PC-9 (cell line): ENCODE measurements at regions not wholly inside any gene's neighbourhood (a gene's known extent, or its start where the extent isn't known, plus 50 kb on each side); places are given as distances from the start of the nearest gene placed in this dataset.

Experiments
- BruUV-seq: library from RNA; stranded (reverse); fragments of 400-500 nt; replicated peaks from 2 replicates; lab custom pipeline; 2021; lab: Mats Ljungman, UMichigan
- CTCF ChIA-PET: fragments of 300-600 bp; sonication (Branson Sonifier 250); formaldehyde crosslinking; loops from one replicate; lab custom pipeline; 2022; ENCODE audit warnings: antibody characterized with exemption; lab: Charles Lee
- POLR2A ChIA-PET: fragments of 300-600 bp; sonication (Branson Sonifier 250); formaldehyde crosslinking; loops from one replicate; lab custom pipeline; 2022; ENCODE audit warnings: antibody characterized with exemption; ENCODE audit not compliant: unreplicated experiment; lab: Charles Lee
- DNase-seq, 2 experiments: peaks; one replicate each; pipeline versions ENCODE4 v3.0.0 to v3.0.0-alpha.2; 2015 to 2022; ENCODE audit warnings: mixed read lengths in 1 of 2
- H2AFZ ChIP-seq: fragments of 200-600 bp; sonication (generic); 2 replicates; pipeline ENCODE4 v1.8.1; 2017; ENCODE audit warnings: antibody characterized with exemption
- H3F3A ChIP-seq: fragments of 200-600 bp; sonication (generic); 2 replicates; pipeline ENCODE4 v1.8.1; 2017; ENCODE audit warnings: antibody characterized with exemption, mild to moderate bottlenecking, low read depth; ENCODE audit not compliant: insufficient read depth
- H3K27ac ChIP-seq: fragments of 200-600 bp; sonication (generic); 2 replicates; pipeline ENCODE4 v1.6.1; 2016; ENCODE audit warnings: mixed run types
- H3K27me3 ChIP-seq: fragments of 200-600 bp; sonication (generic); 2 replicates; pipeline ENCODE4 v1.6.1; 2016; ENCODE audit warnings: low read depth, mixed run types; ENCODE audit not compliant: insufficient read depth
- H3K36me3 ChIP-seq: fragments of 200-600 bp; sonication (generic); 2 replicates; pipeline ENCODE4 v1.6.1; 2016; ENCODE audit warnings: low read depth, mixed run types
- H3K4me1 ChIP-seq: fragments of 200-600 bp; sonication (generic); replicated peaks from 2 replicates; pipeline ENCODE4 v1.6.1; 2016; ENCODE audit warnings: mixed run types; ENCODE audit not compliant: insufficient read depth
- H3K4me2 ChIP-seq: fragments of 200-600 bp; sonication (generic); 2 replicates; pipeline ENCODE4 v1.6.1; 2017; ENCODE audit warnings: mixed run types
- H3K4me3 ChIP-seq: fragments of 200-600 bp; sonication (generic); 2 replicates; pipeline ENCODE4 v1.6.1; 2016; ENCODE audit warnings: mixed run types
- H3K79me2 ChIP-seq: fragments of 200-600 bp; sonication (generic); 2 replicates; pipeline ENCODE4 v1.6.1; 2017; ENCODE audit warnings: low read depth, mixed run types
- H3K9me2 ChIP-seq: fragments of 200-600 bp; sonication (generic); 2 replicates; pipeline ENCODE4 v1.8.1; 2017; ENCODE audit warnings: mild to moderate bottlenecking; ENCODE audit not compliant: insufficient read depth
- H3K9me3 ChIP-seq: fragments of 200-600 bp; sonication (generic); 2 replicates; pipeline ENCODE4 v1.8.1; 2016; ENCODE audit warnings: low read depth; ENCODE audit not compliant: insufficient read depth
- H4K20me1 ChIP-seq: fragments of 200-600 bp; sonication (generic); 2 replicates; pipeline ENCODE4 v1.8.1; 2017; ENCODE audit not compliant: insufficient read depth
- CTCF ChIP-seq: fragments of 200-600 bp; sonication (generic); conservative IDR thresholded peaks from 2 replicates; pipeline ENCODE4 v1.6.1; 2017; ENCODE audit warnings: mixed run types, antibody characterized with exemption, mild to moderate bottlenecking, moderate library complexity
- EZH2 ChIP-seq: fragments of 200-600 bp; sonication (generic); IDR thresholded peaks from 2 replicates; pipeline ENCODE4 v1.8.0; 2017; ENCODE audit warnings: antibody characterized with exemption, low read depth
- intact Hi-C: fragments of 100-400 bp; cut with micrococcal nuclease; formaldehyde crosslinking; loops from one replicate; pipeline ENCODE4 v1.10.0; 2022; ENCODE audit not compliant: unreplicated experiment

- Histone ChIP-seq H2AFZ (no peak overlapping the region), H3F3A (no peaks in the 10 kb centered on the region), H3K27me3 (peaks cover 94% of the 10 kb centered on the region), H3K4me1 (0 out of 2 replicates have a peak, but pooled peaks cover 5% of the 10 kb centered on the region), H3K9me3 (no peaks in the 10 kb centered on the region), H3K27ac (no peak overlapping the region), H3K36me3 (no peaks in the 10 kb centered on the region), H3K9me2 (no peaks in the 10 kb centered on the region), H3K79me2 (no peaks in the 10 kb centered on the region), H3K4me3 (no peak overlapping the region), H4K20me1 (no peaks in the 10 kb centered on the region), H3K4me2 (no peak overlapping the region)
- intact Hi-C loops: no loop called here
- POLR2A ChIA-PET: no interaction called here
- no TSS peak for BruUV-seq
- TF ChIP-seq EZH2: no peak
- TF ChIP-seq CTCF: no peak
- CTCF ChIA-PET: interaction anchor here (0.6 to 1.0 kb wide), 3 partner anchors 255 to 412 kb away, joined by 3 to 4 read pairs (median 4); no protein-coding TSS in a partner anchor
- DNase-seq: no peak
These were observed 151.1 kb upstream of the TWIST2 start for GRCh38 chr2:238696786-238697185.

DNA sequence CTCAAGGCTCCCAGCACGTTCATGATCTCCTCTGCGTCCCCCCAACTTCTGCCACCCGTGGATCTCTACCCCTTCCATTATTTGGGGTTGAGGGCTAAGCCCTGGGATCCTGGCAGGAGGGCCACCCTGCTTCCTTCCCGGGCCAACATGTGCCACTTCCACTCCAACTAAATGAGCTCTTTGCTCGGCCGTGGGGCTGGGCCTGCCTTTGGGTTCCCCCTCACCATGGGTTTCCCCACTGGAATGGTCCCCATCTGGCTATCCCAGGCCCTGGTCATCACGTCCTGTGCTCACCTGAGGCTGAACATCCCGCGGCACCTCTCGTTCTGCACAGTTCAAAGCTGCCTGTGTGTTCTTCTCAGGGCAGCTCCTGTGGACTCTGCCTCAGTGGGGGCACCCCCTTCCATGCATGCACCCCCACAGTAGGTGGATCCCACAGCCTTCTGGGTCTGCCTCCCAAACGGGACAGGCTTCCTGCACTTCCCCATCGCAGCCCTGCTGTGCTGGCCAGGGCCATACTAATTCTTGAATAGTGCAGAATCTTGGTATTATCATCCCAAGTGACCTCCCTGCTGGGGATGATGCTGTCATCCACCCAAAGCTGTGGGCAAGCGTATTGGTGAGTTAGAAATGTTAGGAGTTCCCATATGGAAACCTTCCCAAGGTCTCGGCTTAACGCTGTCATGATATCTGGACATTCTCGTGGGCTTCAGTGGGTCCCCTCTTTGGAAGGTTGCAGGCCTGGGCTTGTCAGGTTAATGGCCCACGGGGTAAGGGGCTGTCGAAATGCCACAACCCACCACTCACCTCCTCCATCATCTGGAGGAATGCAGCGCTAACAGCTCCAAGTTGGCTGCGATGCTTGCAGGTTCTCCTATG is 150.5 kb upstream of the TWIST2 start:
- POLR2A ChIA-PET: interaction anchor here (0.6 kb wide), 1 partner anchor 258 kb away, joined by 3 read pairs; no protein-coding TSS in a partner anchor
- 0 out of 2 replicates have a peak, but pooled peaks cover 5% of the 10 kb centered on the region for H3K4me1 ChIP-seq
- no TSS peak for BruUV-seq
- no peak overlapping the region for H2AFZ ChIP-seq
- no peaks in the 10 kb centered on the region for H3K79me2 ChIP-seq
- intact Hi-C loops: no loop called here
- H3K4me2 ChIP-seq: no peak overlapping the region
- H4K20me1 ChIP-seq: no peaks in the 10 kb centered on the region
- no peak for TF ChIP-seq EZH2
- TF ChIP-seq CTCF: no peak
- H3K27ac ChIP-seq: no peak overlapping the region
- no peak for DNase-seq
- no peak overlapping the region for H3K4me3 ChIP-seq
- CTCF ChIA-PET: interaction anchor here (0.6 to 1.0 kb wide), 2 partner anchors 90 to 305 kb away, joined by 3 read pairs; no protein-coding TSS in a partner anchor
- H3K27me3 ChIP-seq: peaks cover 93% of the 10 kb centered on the region
- H3K9me2 ChIP-seq: no peaks in the 10 kb centered on the region
- H3K36me3 ChIP-seq: no peaks in the 10 kb centered on the region
- no peaks in the 10 kb centered on the region for H3F3A ChIP-seq
- H3K9me3 ChIP-seq: no peaks in the 10 kb centered on the region

- H2AFZ ChIP-seq: no peak overlapping the region
- no peak for DNase-seq
- H3K27ac ChIP-seq: no peak overlapping the region
- 0 out of 2 replicates have a peak, but pooled peaks cover 5% of the 10 kb centered on the region for H3K4me1 ChIP-seq
- H3K9me2 ChIP-seq: no peaks in the 10 kb centered on the region
- H3K4me2 ChIP-seq: no peak overlapping the region
- peaks cover 96% of the 10 kb centered on the region for H3K27me3 ChIP-seq
- intact Hi-C loops: no loop called here
- no peaks in the 10 kb centered on the region for H3F3A ChIP-seq
- no peaks in the 10 kb centered on the region for H3K9me3 ChIP-seq
- CTCF ChIA-PET: no interaction called here
- H3K4me3 ChIP-seq: no peak overlapping the region
- no peaks in the 10 kb centered on the region for H3K79me2 ChIP-seq
- H4K20me1 ChIP-seq: no peaks in the 10 kb centered on the region
- BruUV-seq: no TSS peak
- TF ChIP-seq EZH2 (no peak), CTCF (no peak)
- POLR2A ChIA-PET: no interaction called here
- H3K36me3 ChIP-seq: no peaks in the 10 kb centered on the region
These were observed 149.9 kb upstream of the TWIST2 start for GRCh38 chr2:238698072-238698352.
